Ovary (tissue), 3 donors: ENCODE measurements at regions not wholly inside any gene's neighbourhood (a gene's known extent, or its start where the extent isn't known, plus 50 kb on each side); places are given as distances from the start of the nearest gene placed in this dataset.

ENCODE experiments used
- EP300 ChIP-seq: sonication (generic); formaldehyde crosslinking; IDR thresholded peaks from one replicate; pipeline ENCODE4 v1.6.1; 2017; ENCODE audit warnings: antibody characterized with exemption
- POLR2A ChIP-seq: fragments of 450-650 bp; IDR thresholded peaks from one replicate; pipeline ENCODE4 v1.6.1; 2017; ENCODE audit warnings: antibody characterized with exemption, mild to moderate bottlenecking, moderate library complexity
- TF ChIP-seq, protein P1 (sequence below), 3 donors: fragments of 450-650 bp in 2 of 3; fragments of 200-600 bp in 1 of 3; IDR thresholded peaks; one replicate each; pipeline versions ENCODE4 v1.5.1 to v1.8.0; 2016 to 2022; ENCODE audit warnings: antibody characterized with exemption in 3 of 3, mild to moderate bottlenecking in 1 of 3
- donor health status: DM: no; HTN: no; CAD: no.

DNA sequence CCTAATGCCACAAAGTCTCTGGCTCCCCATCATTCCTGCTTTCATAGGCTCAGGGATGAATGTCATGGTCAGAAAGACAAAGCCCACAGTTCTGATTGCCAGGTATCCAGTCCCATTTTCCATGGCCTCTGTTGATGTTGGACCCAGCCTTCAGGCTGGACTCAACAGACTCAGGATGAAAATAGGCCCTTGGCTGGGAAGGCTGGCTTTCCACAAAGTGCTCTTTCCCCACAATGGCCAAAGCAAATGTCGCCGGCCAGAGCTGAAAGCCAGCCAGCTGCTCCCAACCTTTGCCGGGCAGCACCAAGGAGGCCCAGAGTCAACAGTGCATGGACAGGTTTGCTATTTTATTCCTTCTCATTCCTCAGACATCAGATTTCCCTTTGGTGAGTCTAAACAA, 430.1 kb upstream of the FGF16 start:
- TF ChIP-seq, protein P1, sequence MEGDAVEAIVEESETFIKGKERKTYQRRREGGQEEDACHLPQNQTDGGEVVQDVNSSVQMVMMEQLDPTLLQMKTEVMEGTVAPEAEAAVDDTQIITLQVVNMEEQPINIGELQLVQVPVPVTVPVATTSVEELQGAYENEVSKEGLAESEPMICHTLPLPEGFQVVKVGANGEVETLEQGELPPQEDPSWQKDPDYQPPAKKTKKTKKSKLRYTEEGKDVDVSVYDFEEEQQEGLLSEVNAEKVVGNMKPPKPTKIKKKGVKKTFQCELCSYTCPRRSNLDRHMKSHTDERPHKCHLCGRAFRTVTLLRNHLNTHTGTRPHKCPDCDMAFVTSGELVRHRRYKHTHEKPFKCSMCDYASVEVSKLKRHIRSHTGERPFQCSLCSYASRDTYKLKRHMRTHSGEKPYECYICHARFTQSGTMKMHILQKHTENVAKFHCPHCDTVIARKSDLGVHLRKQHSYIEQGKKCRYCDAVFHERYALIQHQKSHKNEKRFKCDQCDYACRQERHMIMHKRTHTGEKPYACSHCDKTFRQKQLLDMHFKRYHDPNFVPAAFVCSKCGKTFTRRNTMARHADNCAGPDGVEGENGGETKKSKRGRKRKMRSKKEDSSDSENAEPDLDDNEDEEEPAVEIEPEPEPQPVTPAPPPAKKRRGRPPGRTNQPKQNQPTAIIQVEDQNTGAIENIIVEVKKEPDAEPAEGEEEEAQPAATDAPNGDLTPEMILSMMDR (IDR thresholded peaks at IDR 0.05), result no peak
- TF ChIP-seq POLR2A, result no peak
- no peak for TF ChIP-seq EP300
